Nephron (organoid): ENCODE measurements at regions not wholly inside any gene's neighbourhood (a gene's known extent, or its start where the extent isn't known, plus 50 kb on each side); places are given as distances from the start of the nearest gene placed in this dataset.

Experiments
- H3K27ac Mint-ChIP-seq, 3 experiments: 2 replicates each; pipeline ENCODE4 v1.8.0; 2020; ENCODE audit warnings: mixed read lengths in 3 of 3, mild to moderate bottlenecking in 2 of 3, moderate library complexity in 1 of 3
- H3K27me3 Mint-ChIP-seq: 2 replicates; pipeline ENCODE4 v1.8.0; 2021; ENCODE audit warnings: low read depth, mild to moderate bottlenecking, moderate library complexity, mixed read lengths
- H3K36me3 Mint-ChIP-seq: 2 replicates; pipeline ENCODE4 v1.8.0; 2020; ENCODE audit warnings: low read depth, mixed read lengths
- H3K4me1 Mint-ChIP-seq: 2 replicates; pipeline ENCODE4 v1.8.0; 2020; ENCODE audit warnings: mixed read lengths
- H3K4me3 Mint-ChIP-seq, 3 experiments: 2 replicates each; pipeline ENCODE4 v1.8.0; 2020; ENCODE audit warnings: mild to moderate bottlenecking in 3 of 3, mixed read lengths in 3 of 3, moderate library complexity in 2 of 3
- H3K9me3 Mint-ChIP-seq: 2 replicates; pipeline ENCODE4 v1.8.0; 2020; ENCODE audit warnings: mixed read lengths
- CTCF ChIP-seq, 3 experiments: fragments of 200-600 bp; sonication (generic); IDR thresholded peaks; one replicate each; pipeline ENCODE4 v1.5.0; 2021; ENCODE audit warnings: antibody characterized with exemption in 3 of 3; ENCODE audit not compliant: unreplicated experiment in 3 of 3

GRCh38 chr20:1804554-1804956, 90.7 kb upstream of the SIRPA start:
- Mint-ChIP-seq H3K4me3 (peak overlapping the region; percentile 31 to 54 (median 39)), H3K27ac (no peak overlapping the region), H3K4me1 (peaks cover 11% of the 10 kb centered on the region), H3K9me3 (no peaks in the 10 kb centered on the region), H3K36me3 (no peaks in the 10 kb centered on the region), H3K27me3 (peaks cover 55% of the 10 kb centered on the region)
- no peak for TF ChIP-seq CTCF (IDR thresholded peaks at IDR 0.05; ENCODE audit: unreplicated experiment in 3 of 3)

DNA sequence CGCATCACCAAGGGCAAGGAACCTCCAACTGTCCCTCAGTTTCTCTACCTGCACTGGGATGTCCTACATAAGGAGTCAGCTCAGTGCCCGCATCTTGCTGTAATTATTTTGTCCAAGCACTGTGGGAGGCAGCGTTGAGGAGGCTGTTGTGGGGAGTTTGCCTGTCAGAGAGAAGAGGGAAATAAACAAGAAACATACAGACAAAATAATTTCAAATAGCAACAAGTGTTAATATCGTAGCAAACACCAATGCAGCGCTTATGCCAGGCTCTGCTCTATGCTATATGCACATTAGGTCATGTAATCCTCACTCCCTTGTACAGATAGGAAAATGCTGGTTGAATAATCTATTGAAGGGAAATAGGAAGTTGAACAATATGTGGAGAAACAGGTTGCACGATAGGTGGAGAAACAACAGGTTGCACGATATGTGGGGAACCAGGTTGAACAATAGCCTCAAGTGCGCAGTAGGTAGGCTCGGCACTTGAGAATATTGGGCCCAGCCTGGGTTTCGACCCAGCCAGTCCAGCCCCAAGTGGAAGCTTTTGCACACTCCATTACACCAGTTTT, 91.2 kb upstream of the SIRPA start:
- peaks cover 11% of the 10 kb centered on the region for H3K4me1 Mint-ChIP-seq
- H3K4me3 Mint-ChIP-seq = peak overlapping the region; percentile 54 to 80 (median 70)
- no peak overlapping the region for H3K27ac Mint-ChIP-seq
- no peaks in the 10 kb centered on the region for H3K36me3 Mint-ChIP-seq
- H3K27me3 Mint-ChIP-seq = peaks cover 53% of the 10 kb centered on the region
- H3K9me3 Mint-ChIP-seq = no peaks in the 10 kb centered on the region
- no peak for TF ChIP-seq CTCF (IDR thresholded peaks at IDR 0.05; ENCODE audit: unreplicated experiment in 3 of 3)

- peak overlapping the region; percentile 83 to 85 (median 84) for H3K4me3 Mint-ChIP-seq
- no peaks in the 10 kb centered on the region for H3K36me3 Mint-ChIP-seq
- no peak for TF ChIP-seq CTCF (IDR thresholded peaks at IDR 0.05; ENCODE audit: unreplicated experiment in 3 of 3)
- peaks cover 58% of the 10 kb centered on the region for H3K27me3 Mint-ChIP-seq
- no peaks in the 10 kb centered on the region for H3K9me3 Mint-ChIP-seq
- no peak overlapping the region for H3K27ac Mint-ChIP-seq
- peaks cover 11% of the 10 kb centered on the region for H3K4me1 Mint-ChIP-seq
Measured at GRCh38 chr20:1803061-1803931, 91.9 kb upstream of the SIRPA start.

GRCh38 chr20:1802385-1803060, 92.7 kb upstream of the SIRPA start:
- Mint-ChIP-seq H3K27me3 (peaks cover 55% of the 10 kb centered on the region), H3K4me1 (peaks cover 11% of the 10 kb centered on the region), H3K4me3 (peak overlapping the region; percentile 83 to 85 (median 84)), H3K27ac (peak overlapping the region in 1 of 3 experiments; percentile 34), H3K36me3 (no peaks in the 10 kb centered on the region), H3K9me3 (no peaks in the 10 kb centered on the region)
- peak; percentile 55 to 66 (median 58) for TF ChIP-seq CTCF (IDR thresholded peaks at IDR 0.05; ENCODE audit: unreplicated experiment in 3 of 3)

DNA sequence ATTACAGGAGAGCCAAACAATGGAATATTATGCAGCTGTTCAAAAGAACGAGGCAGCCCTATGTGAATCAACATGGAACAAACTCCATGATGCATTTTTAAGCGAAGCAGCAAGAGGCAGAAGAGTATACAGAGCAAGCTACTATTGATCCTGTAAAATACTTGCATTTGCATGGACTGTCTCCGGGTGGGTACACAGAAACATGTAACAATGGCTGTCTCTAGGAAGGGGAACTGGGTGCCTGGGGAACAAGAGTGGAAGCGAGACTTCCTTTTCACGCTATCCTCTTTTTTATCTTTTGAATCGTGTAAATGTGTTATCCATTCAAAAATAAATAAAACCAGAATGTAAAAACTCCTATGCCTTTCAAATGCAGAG, 93.3 kb upstream of the SIRPA start:
- H3K4me1 Mint-ChIP-seq = peaks cover 11% of the 10 kb centered on the region
- no peak overlapping the region for H3K27ac Mint-ChIP-seq
- peak overlapping the region; percentile 83 to 85 (median 84) for H3K4me3 Mint-ChIP-seq
- H3K27me3 Mint-ChIP-seq = peaks cover 52% of the 10 kb centered on the region
- no peaks in the 10 kb centered on the region for H3K36me3 Mint-ChIP-seq
- no peaks in the 10 kb centered on the region for H3K9me3 Mint-ChIP-seq
- TF ChIP-seq CTCF (IDR thresholded peaks at IDR 0.05; ENCODE audit: unreplicated experiment in 3 of 3) = no peak
